OCI-LY7 (cell line): ENCODE measurements at regions not wholly inside any gene's neighbourhood (a gene's known extent, or its start where the extent isn't known, plus 50 kb on each side); places are given as distances from the start of the nearest gene placed in this dataset.

Experiments used
- CTCF ChIP-seq: fragments of 200-600 bp; sonication (generic); conservative IDR thresholded peaks from 2 replicates; pipeline ENCODE4 v1.5.1; 2014; ENCODE audit warnings: mild to moderate bottlenecking, antibody characterized with exemption, low read length, moderate library complexity, mixed read lengths
- EZH2phosphoT487 ChIP-seq: fragments of 200-600 bp; sonication (generic); IDR thresholded peaks from 2 replicates; pipeline ENCODE4 v1.6.1; 2018; ENCODE audit warnings: low read depth, borderline replicate concordance, mild to moderate bottlenecking, mixed run types, antibody characterized with exemption, low read length, moderate library complexity, mixed read lengths

- TF ChIP-seq CTCF, result no peak
- no peak for TF ChIP-seq EZH2phosphoT487
Observed at GRCh38 chr12:124704619-124705018, 137.2 kb upstream of the NCOR2 start.
